Left renal pelvis (tissue), 4 donors: ENCODE measurements at regions not wholly inside any gene's neighbourhood (a gene's known extent, or its start where the extent isn't known, plus 50 kb on each side); places are given as distances from the start of the nearest gene placed in this dataset.
A peak's percentile ranks its signal among the peaks of the same experiment; 100 is the strongest.
"Not testable (repeated sequence)": the region's sequence is repeated elsewhere in the genome, so short reads cannot be mapped to it uniquely, and the experiment has no call there.

ENCODE experiments used
- DNase-seq, 4 donors: peaks; one replicate each; pipeline ENCODE4 v3.0.0-alpha.2; 2013; ENCODE audit warnings: low read depth in 4 of 4, low spot score in 3 of 4

GRCh38 chr13:59364641-59365085, 799.1 kb downstream of the DIAPH3 start:
- DNase-seq: no peak

GRCh38 chr13:59367467-59367866, 796.3 kb downstream of the DIAPH3 start:
- DNase-seq: no peak

GRCh38 chr13:59367904-59368303, 795.8 kb downstream of the DIAPH3 start:
- DNase-seq: no peak

GRCh38 chr13:59368693-59369092, 795.0 kb downstream of the DIAPH3 start:
- DNase-seq: no peak

GRCh38 chr13:59371229-59371628, 792.5 kb downstream of the DIAPH3 start:
- no peak for DNase-seq

GRCh38 chr13:59373341-59373740, 790.4 kb downstream of the DIAPH3 start:
- no peak for DNase-seq

- DNase-seq: no peak
Observed at GRCh38 chr13:59374691-59375090, 789.0 kb downstream of the DIAPH3 start.

GRCh38 chr13:59384154-59384553, 779.6 kb downstream of the DIAPH3 start:
- DNase-seq: no peak

- DNase-seq: peak; percentile 29 to 59 (median 46)
Observed at GRCh38 chr13:59391696-59392095, 772.0 kb downstream of the DIAPH3 start.

- no peak for DNase-seq
Observed at GRCh38 chr13:59392328-59392727, 771.4 kb downstream of the DIAPH3 start.

- no peak for DNase-seq
Observed at GRCh38 chr13:59394496-59394895, 769.2 kb downstream of the DIAPH3 start.

- no peak for DNase-seq
Observed at GRCh38 chr13:59398127-59398526, 765.6 kb downstream of the DIAPH3 start.

- DNase-seq: no peak
Observed at GRCh38 chr13:59398661-59399060, 765.1 kb downstream of the DIAPH3 start.

- DNase-seq: no peak
Observed at GRCh38 chr13:59399513-59399912, 764.2 kb downstream of the DIAPH3 start.

- no peak for DNase-seq
Observed at GRCh38 chr13:59404331-59404730, 759.4 kb downstream of the DIAPH3 start.

- not testable (repeated sequence) for DNase-seq
Observed at GRCh38 chr13:59407251-59407650, 756.5 kb downstream of the DIAPH3 start.

- DNase-seq: no peak
Observed at GRCh38 chr13:59408738-59409137, 755.0 kb downstream of the DIAPH3 start.

GRCh38 chr13:59409211-59409610, 754.5 kb downstream of the DIAPH3 start:
- no peak for DNase-seq

GRCh38 chr13:59409634-59410200, 754.0 kb downstream of the DIAPH3 start:
- DNase-seq: no peak

GRCh38 chr13:59413126-59413525, 750.6 kb downstream of the DIAPH3 start:
- DNase-seq: no peak

- no peak for DNase-seq
Observed at GRCh38 chr13:59414006-59414405, 749.7 kb downstream of the DIAPH3 start.

GRCh38 chr13:59415498-59415897, 748.2 kb downstream of the DIAPH3 start:
- DNase-seq: no peak

GRCh38 chr13:59416561-59416960, 747.2 kb downstream of the DIAPH3 start:
- no peak for DNase-seq
